ENCODE measurements at regions not wholly inside any gene's neighbourhood (a gene's known extent, or its start where the extent isn't known, plus 50 kb on each side); places are given as distances from the start of the nearest gene placed in this dataset.
"Not testable (repeated sequence)": the region's sequence is repeated elsewhere in the genome, so short reads cannot be mapped to it uniquely, and the experiment has no call there.

- no peak for FAIRE-seq
Observed at GRCh38 chr11:71383461-71383860, 64.7 kb downstream of the DHCR7 start.

GRCh38 chr11:71381781-71382505 is 66.2 kb downstream of the DHCR7 start:
- FAIRE-seq = no peak

GRCh38 chr11:71379701-71380100 is 68.5 kb downstream of the DHCR7 start:
- FAIRE-seq = no peak

GRCh38 chr11:71373791-71374454 is 74.3 kb downstream of the DHCR7 start:
- FAIRE-seq = no peak

GRCh38 chr11:71372693-71373657 is 75.2 kb downstream of the DHCR7 start:
- no peak for FAIRE-seq

GRCh38 chr11:71371674-71372069 is 76.5 kb downstream of the DHCR7 start:
- FAIRE-seq = no peak

GRCh38 chr11:71370895-71371673 is 77.1 kb downstream of the DHCR7 start:
- FAIRE-seq = no peak

GRCh38 chr11:71370020-71370747 is 78.0 kb downstream of the DHCR7 start:
- no peak for FAIRE-seq

- no peak for FAIRE-seq
Observed at GRCh38 chr11:71369411-71369810, 78.8 kb downstream of the DHCR7 start.

- no peak for FAIRE-seq
Observed at GRCh38 chr11:71368966-71369365, 79.2 kb downstream of the DHCR7 start.

- no peak for FAIRE-seq
Observed at GRCh38 chr11:71367756-71368155, 80.4 kb downstream of the DHCR7 start.

- not testable (repeated sequence) for FAIRE-seq
Observed at GRCh38 chr11:71367276-71367675, 80.9 kb downstream of the DHCR7 start.

GRCh38 chr11:71366076-71366475 is 82.1 kb downstream of the DHCR7 start:
- no peak for FAIRE-seq

- no peak for FAIRE-seq
Observed at GRCh38 chr11:71365626-71366025, 82.6 kb downstream of the DHCR7 start.

GRCh38 chr11:71364806-71365205 is 83.4 kb downstream of the DHCR7 start:
- FAIRE-seq = no peak

- FAIRE-seq = no peak
Observed at GRCh38 chr11:71364176-71364671, 84.0 kb downstream of the DHCR7 start.

- FAIRE-seq = no peak
Observed at GRCh38 chr11:71363721-71364120, 84.5 kb downstream of the DHCR7 start.

- no peak for FAIRE-seq
Observed at GRCh38 chr11:71358963-71359567, 89.1 kb downstream of the DHCR7 start.

- no peak for FAIRE-seq
Observed at GRCh38 chr11:71358122-71358728, 90.0 kb downstream of the DHCR7 start.

GRCh38 chr11:71357414-71357813 is 90.8 kb downstream of the DHCR7 start:
- FAIRE-seq = no peak

- FAIRE-seq = no peak
Observed at GRCh38 chr11:71356904-71357303, 91.3 kb downstream of the DHCR7 start.
